Keratinocyte (primary cell): ENCODE measurements at regions not wholly inside any gene's neighbourhood (a gene's known extent, or its start where the extent isn't known, plus 50 kb on each side); places are given as distances from the start of the nearest gene placed in this dataset.

ENCODE experiments used
- DNase-seq: peaks from one replicate; pipeline ENCODE4 v3.0.0-alpha.2; 2011; ENCODE audit warnings: low read depth, missing footprints, low spot score
- FAIRE-seq: peaks from 2 replicates; lab custom pipeline; 2011; peaks lifted over from hg19 to GRCh38; lab: Jason Lieb, UNC
- H2AFZ ChIP-seq: 2 replicates; pipeline ENCODE4 v1.6.0; 2012; ENCODE audit warnings: low read length, control low read depth, inconsistent platforms; ENCODE audit not compliant: control insufficient read depth
- H3K27ac ChIP-seq: 2 replicates; pipeline ENCODE4 v1.5.1; 2011; ENCODE audit warnings: low read length; ENCODE audit not compliant: control insufficient read depth, insufficient read depth
- H3K27me3 ChIP-seq: 3 replicates; pipeline ENCODE4 v1.6.0; 2011; ENCODE audit warnings: low read length; ENCODE audit not compliant: control insufficient read depth, insufficient read depth; ENCODE audit errors: extremely low read depth
- H3K36me3 ChIP-seq, 2 experiments: 2 replicates in 1 of 2; 3 replicates in 1 of 2; pipeline ENCODE4 v1.5.1; 2011; ENCODE audit warnings: low read length in 2 of 2, mild to moderate bottlenecking in 1 of 2; ENCODE audit not compliant: control insufficient read depth in 2 of 2, insufficient read depth in 2 of 2; ENCODE audit errors: extremely low read depth in 1 of 2
- H3K4me1 ChIP-seq: 3 replicates; pipeline ENCODE4 v1.5.1; 2011; ENCODE audit warnings: low read length; ENCODE audit not compliant: control insufficient read depth, insufficient read depth; ENCODE audit errors: extremely low read depth
- H3K4me2 ChIP-seq: 3 replicates; pipeline ENCODE4 v1.6.0; 2011; ENCODE audit warnings: low read depth, low read length; ENCODE audit not compliant: control insufficient read depth, insufficient read depth; ENCODE audit errors: extremely low read depth
- H3K4me3 ChIP-seq, 3 experiments: fragments of 200-600 bp in 1 of 3; sonication (generic) in 1 of 3; 2 replicates in 2 of 3; 3 replicates in 1 of 3; pipeline ENCODE4 v1.5.1; 2011 to 2016; ENCODE audit warnings: low read length in 3 of 3, mild to moderate bottlenecking in 3 of 3, control low read depth in 2 of 3, inconsistent platforms in 1 of 3, low read depth in 1 of 3, mixed read lengths in 1 of 3, mixed run types in 1 of 3, moderate library complexity in 1 of 3; ENCODE audit not compliant: control insufficient read depth in 2 of 3, insufficient read depth in 2 of 3; ENCODE audit errors: extremely low read depth in 1 of 3
- H3K79me2 ChIP-seq: 2 replicates; pipeline ENCODE4 v1.6.0; 2012; ENCODE audit warnings: low read length; ENCODE audit not compliant: control insufficient read depth, insufficient read depth
- H3K9ac ChIP-seq: 3 replicates; pipeline ENCODE4 v1.6.0; 2011; ENCODE audit warnings: low read length; ENCODE audit not compliant: control insufficient read depth, insufficient read depth; ENCODE audit errors: extremely low read depth
- H3K9me1 ChIP-seq: 3 replicates; pipeline ENCODE4 v1.6.0; 2011; ENCODE audit warnings: low read length; ENCODE audit not compliant: control insufficient read depth, insufficient read depth; ENCODE audit errors: extremely low read depth
- H3K9me3 ChIP-seq: 2 replicates; pipeline ENCODE4 v1.5.1; 2012; ENCODE audit warnings: low read depth, low read length; ENCODE audit not compliant: control insufficient read depth
- H4K20me1 ChIP-seq: 3 replicates; pipeline ENCODE4 v1.6.0; 2011; ENCODE audit warnings: low read length; ENCODE audit not compliant: control insufficient read depth, insufficient read depth; ENCODE audit errors: extremely low read depth
- CTCF ChIP-seq, 3 experiments: IDR thresholded peaks in 1 of 3; conservative IDR thresholded peaks in 1 of 3; optimal IDR thresholded peaks in 1 of 3; 2 replicates in 2 of 3; 3 replicates in 1 of 3; pipeline versions ENCODE3 to v1.5.1; 2011; ENCODE audit warnings: low read length in 3 of 3, mild to moderate bottlenecking in 3 of 3, moderate library complexity in 2 of 3, control low read depth in 1 of 3, inconsistent platforms in 1 of 3; ENCODE audit not compliant: insufficient read depth in 2 of 3; ENCODE audit errors: extremely low read depth in 1 of 3
- EZH2 ChIP-seq: IDR thresholded peaks from one replicate; pipeline ENCODE4 v1.6.1; 2012; ENCODE audit warnings: inconsistent platforms, mild to moderate bottlenecking, low read length, moderate library complexity
- dilution Hi-C: fragments of 300-500 bp; cut with MboI; formaldehyde crosslinking; loops from one replicate; pipeline ENCODE4 v1.7.0; 2020; ENCODE audit warnings: low sequenced_read_pairs; ENCODE audit not compliant: extremely low pct_ligation_motif_present

GRCh38 chr4:179110816-179111215 lies 1668.6 kb upstream of the AGA start:
- Histone ChIP-seq H3K4me1 (no peaks in the 10 kb centered on the region), H3K4me3 (no peak overlapping the region), H3K9me1 (no peaks in the 10 kb centered on the region), H3K79me2 (no peaks in the 10 kb centered on the region), H3K9ac (no peak overlapping the region), H2AFZ (no peak overlapping the region), H3K9me3 (no peaks in the 10 kb centered on the region), H4K20me1 (no peaks in the 10 kb centered on the region), H3K4me2 (no peak overlapping the region), H3K36me3 (no peaks in the 10 kb centered on the region), H3K27ac (no peak overlapping the region), H3K27me3 (no peaks in the 10 kb centered on the region)
- dilution Hi-C loops, result no loop called here
- DNase-seq (no peak), FAIRE-seq (no peak)
- TF ChIP-seq CTCF (optimal IDR thresholded peaks at IDR 0.05 in 1 of 3, IDR thresholded peaks at IDR 0.05 in 1 of 3, conservative IDR thresholded peaks at IDR 0.05 in 1 of 3; ENCODE audit: extremely low read depth in 1 of 3, insufficient read depth in 2 of 3, low read length in 3 of 3) (no peak), EZH2 (no peak)

GRCh38 chr4:179112441-179113170 lies 1670.4 kb upstream of the AGA start:
- Histone ChIP-seq H3K79me2 (no peaks in the 10 kb centered on the region), H4K20me1 (no peaks in the 10 kb centered on the region), H3K4me3 (no peak overlapping the region), H3K27me3 (no peaks in the 10 kb centered on the region), H3K4me2 (no peak overlapping the region), H3K27ac (no peak overlapping the region), H3K36me3 (no peaks in the 10 kb centered on the region), H3K9me1 (no peaks in the 10 kb centered on the region), H3K9me3 (no peaks in the 10 kb centered on the region), H2AFZ (no peak overlapping the region), H3K4me1 (no peaks in the 10 kb centered on the region), H3K9ac (no peak overlapping the region)
- DNase-seq (no peak), FAIRE-seq (no peak)
- TF ChIP-seq EZH2 (no peak), CTCF (optimal IDR thresholded peaks at IDR 0.05 in 1 of 3, IDR thresholded peaks at IDR 0.05 in 1 of 3, conservative IDR thresholded peaks at IDR 0.05 in 1 of 3; ENCODE audit: extremely low read depth in 1 of 3, insufficient read depth in 2 of 3, low read length in 3 of 3) (no peak)
- dilution Hi-C loops, result no loop called here
